ENCODE measurements at regions not wholly inside any gene's neighbourhood (a gene's known extent, or its start where the extent isn't known, plus 50 kb on each side); places are given as distances from the start of the nearest gene placed in this dataset.

DNA sequence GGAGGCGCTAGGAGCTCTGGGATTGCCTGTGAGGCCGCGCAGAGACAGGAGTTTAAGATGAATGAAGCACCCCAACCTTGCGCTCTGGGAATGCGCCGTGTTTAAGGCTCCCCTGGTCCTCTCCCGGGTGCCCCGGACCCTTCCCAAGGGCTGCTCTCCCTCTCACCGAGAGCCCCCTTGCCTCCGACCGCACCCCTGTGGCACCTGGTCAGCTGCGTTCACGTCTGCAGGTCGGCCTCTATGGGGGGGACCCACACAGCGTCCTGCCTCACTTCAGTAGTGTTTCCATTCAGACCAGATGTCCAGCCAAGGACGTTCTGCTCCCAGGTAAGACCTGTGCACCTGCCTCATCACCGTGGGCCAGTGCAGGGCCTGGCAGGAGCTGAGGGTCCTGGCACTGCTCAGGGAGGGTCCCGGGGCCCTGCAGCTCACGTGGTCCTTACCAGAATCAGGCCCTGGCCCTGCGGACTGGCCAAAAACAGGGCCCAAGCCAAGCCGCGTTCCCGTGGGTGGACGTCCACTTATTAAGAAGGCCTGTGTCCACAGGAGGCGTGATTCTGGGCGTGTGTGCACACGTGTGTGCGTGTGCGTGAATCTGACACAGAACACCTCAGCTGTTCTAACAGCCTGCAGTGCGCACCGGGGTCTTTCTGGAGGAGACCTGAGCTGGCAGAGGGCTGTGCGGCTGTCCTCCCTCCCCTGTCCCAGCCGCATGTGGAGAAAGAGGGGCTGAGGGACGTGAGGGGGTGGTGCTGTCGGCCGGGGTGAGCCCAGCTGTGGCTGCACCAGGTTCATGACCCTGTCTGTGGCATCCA, 79.9 kb upstream of the BHLHE23 start:
- Histone ChIP-seq H3K27ac (ENCODE audit: low read depth in 1 of 2, low read length in 1 of 2) (no peak overlapping the region), H3K36me3 (ENCODE audit: control insufficient read depth in 4 of 4, insufficient read depth in 4 of 4, low read length in 4 of 4) (no peaks in the 10 kb centered on the region), H3K4me3 (no peak overlapping the region), H3K4me1 (ENCODE audit: control insufficient read depth in 5 of 5, insufficient read depth in 5 of 5, low read length in 5 of 5) (no peaks in the 10 kb centered on the region), H3K9me3 (ENCODE audit: control insufficient read depth in 4 of 4, insufficient read depth in 3 of 4, low read length in 3 of 4) (peaks cover 0 to 3% (median 0%) of the 10 kb centered on the region in 4 donors), H3K9ac (ENCODE audit: insufficient read depth in 1 of 2, low read length in 2 of 2) (no peak overlapping the region), H3K27me3 (ENCODE audit: control insufficient read depth in 3 of 3, insufficient read depth in 3 of 3, low read length in 2 of 3) (peaks cover 0 to 25% (median 0%) of the 10 kb centered on the region in 3 donors)
- ATAC-seq (ENCODE audit: insufficient read depth, low FRiP score) (no peak), DNase-seq (peak in 1 of 3 donors; percentile 6)
- WGBS, 2 donors, result 75 to 80% methylated on average over 36 of the region's 36 CpGs
- TF ChIP-seq, protein P1, sequence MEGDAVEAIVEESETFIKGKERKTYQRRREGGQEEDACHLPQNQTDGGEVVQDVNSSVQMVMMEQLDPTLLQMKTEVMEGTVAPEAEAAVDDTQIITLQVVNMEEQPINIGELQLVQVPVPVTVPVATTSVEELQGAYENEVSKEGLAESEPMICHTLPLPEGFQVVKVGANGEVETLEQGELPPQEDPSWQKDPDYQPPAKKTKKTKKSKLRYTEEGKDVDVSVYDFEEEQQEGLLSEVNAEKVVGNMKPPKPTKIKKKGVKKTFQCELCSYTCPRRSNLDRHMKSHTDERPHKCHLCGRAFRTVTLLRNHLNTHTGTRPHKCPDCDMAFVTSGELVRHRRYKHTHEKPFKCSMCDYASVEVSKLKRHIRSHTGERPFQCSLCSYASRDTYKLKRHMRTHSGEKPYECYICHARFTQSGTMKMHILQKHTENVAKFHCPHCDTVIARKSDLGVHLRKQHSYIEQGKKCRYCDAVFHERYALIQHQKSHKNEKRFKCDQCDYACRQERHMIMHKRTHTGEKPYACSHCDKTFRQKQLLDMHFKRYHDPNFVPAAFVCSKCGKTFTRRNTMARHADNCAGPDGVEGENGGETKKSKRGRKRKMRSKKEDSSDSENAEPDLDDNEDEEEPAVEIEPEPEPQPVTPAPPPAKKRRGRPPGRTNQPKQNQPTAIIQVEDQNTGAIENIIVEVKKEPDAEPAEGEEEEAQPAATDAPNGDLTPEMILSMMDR (IDR thresholded peaks at IDR 0.05; ENCODE audit: control extremely low read depth, extremely low read depth), result no peak

DNA sequence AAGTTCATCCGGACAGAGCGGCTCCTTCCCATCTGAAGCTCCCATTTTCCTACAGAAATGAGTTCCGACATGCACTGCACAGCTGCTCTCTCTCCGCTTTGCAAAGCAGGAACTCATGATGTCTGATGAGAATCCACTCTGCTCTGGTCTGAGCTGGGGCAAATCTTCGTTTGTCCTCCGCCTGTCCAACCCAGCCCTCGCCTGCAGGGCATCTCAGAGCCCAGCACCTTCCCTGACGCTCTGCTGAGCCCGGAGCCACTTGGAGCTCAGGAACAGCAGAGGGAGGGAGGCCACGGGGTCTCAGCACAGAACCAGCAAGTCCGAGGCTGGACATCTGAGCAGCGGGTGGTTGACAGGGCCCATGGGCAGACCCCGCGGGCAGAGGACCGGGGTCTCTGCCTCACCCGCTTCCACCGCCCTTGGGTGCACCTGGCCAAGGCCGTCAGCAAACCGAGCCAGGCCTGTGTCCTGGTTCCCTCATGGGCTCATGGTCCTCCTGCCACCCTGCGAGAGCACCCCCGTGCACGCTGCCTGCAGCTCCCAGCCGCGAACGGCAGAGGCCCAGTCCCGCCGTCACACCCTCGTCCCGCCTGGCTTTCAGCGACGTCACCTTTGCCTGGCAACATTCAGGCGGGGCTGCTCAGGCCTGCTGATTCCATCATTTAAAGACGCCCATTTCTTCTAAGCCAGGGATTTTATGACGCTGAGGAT, 78.5 kb upstream of the BHLHE23 start:
- H3K4me1 ChIP-seq (ENCODE audit: control insufficient read depth in 5 of 5, insufficient read depth in 5 of 5, low read length in 5 of 5), result no peaks in the 10 kb centered on the region
- H3K27ac ChIP-seq (ENCODE audit: low read depth in 1 of 2, low read length in 1 of 2), result no peak overlapping the region
- H3K36me3 ChIP-seq (ENCODE audit: control insufficient read depth in 4 of 4, insufficient read depth in 4 of 4, low read length in 4 of 4), result no peaks in the 10 kb centered on the region
- H3K27me3 ChIP-seq (ENCODE audit: control insufficient read depth in 3 of 3, insufficient read depth in 3 of 3, low read length in 2 of 3), result peaks cover 0 to 25% (median 0%) of the 10 kb centered on the region in 3 donors
- peaks cover 0 to 16% (median 0%) of the 10 kb centered on the region in 4 donors for H3K9me3 ChIP-seq (ENCODE audit: control insufficient read depth in 4 of 4, insufficient read depth in 3 of 4, low read length in 3 of 4)
- no peak for ATAC-seq (ENCODE audit: insufficient read depth, low FRiP score)
- TF ChIP-seq, protein P1 (IDR thresholded peaks at IDR 0.05; ENCODE audit: control extremely low read depth, extremely low read depth), result no peak
- no peak overlapping the region for H3K4me3 ChIP-seq
- no peak overlapping the region for H3K9ac ChIP-seq (ENCODE audit: insufficient read depth in 1 of 2, low read length in 2 of 2)
- DNase-seq, result no peak
- 68 to 71% methylated on average over 34 of the region's 34 CpGs for WGBS, 2 donors

DNA sequence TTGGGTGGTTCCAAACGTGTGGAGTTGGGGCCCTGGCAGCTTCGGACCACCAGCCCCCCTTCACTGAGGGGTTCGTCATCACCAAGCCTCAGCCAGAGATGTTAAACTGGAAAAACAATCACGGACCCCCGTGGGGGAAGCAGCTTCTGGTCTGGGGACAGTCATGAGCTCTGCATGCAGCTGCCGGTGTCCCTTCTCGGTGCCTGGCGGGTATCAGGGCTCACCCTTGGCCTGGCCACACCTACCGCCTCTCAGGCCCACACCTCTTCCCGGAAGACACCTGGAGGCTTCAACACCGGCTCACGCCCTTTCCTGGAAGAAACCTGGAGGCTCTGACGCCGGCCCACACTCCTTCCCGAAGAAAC, 77.8 kb upstream of the BHLHE23 start:
- no peak for ATAC-seq (ENCODE audit: insufficient read depth, low FRiP score)
- Histone ChIP-seq H3K9ac (ENCODE audit: insufficient read depth in 1 of 2, low read length in 2 of 2) (no peak overlapping the region), H3K36me3 (ENCODE audit: control insufficient read depth in 4 of 4, insufficient read depth in 4 of 4, low read length in 4 of 4) (no peaks in the 10 kb centered on the region), H3K9me3 (ENCODE audit: control insufficient read depth in 4 of 4, insufficient read depth in 3 of 4, low read length in 3 of 4) (peaks cover 0 to 21% (median 0%) of the 10 kb centered on the region in 4 donors), H3K27me3 (ENCODE audit: control insufficient read depth in 3 of 3, insufficient read depth in 3 of 3, low read length in 2 of 3) (peaks cover 0 to 25% (median 0%) of the 10 kb centered on the region in 3 donors), H3K4me1 (ENCODE audit: control insufficient read depth in 5 of 5, insufficient read depth in 5 of 5, low read length in 5 of 5) (no peaks in the 10 kb centered on the region), H3K27ac (ENCODE audit: low read depth in 1 of 2, low read length in 1 of 2) (no peak overlapping the region), H3K4me3 (no peak overlapping the region)
- 61 to 66% methylated on average over 15 of the region's 15 CpGs for WGBS, 2 donors
- TF ChIP-seq, protein P1 (IDR thresholded peaks at IDR 0.05; ENCODE audit: control extremely low read depth, extremely low read depth), result no peak
- no peak for DNase-seq
